ENCODE measurements at regions not wholly inside any gene's neighbourhood (a gene's known extent, or its start where the extent isn't known, plus 50 kb on each side); places are given as distances from the start of the nearest gene placed in this dataset.

GRCh38 chr4:130306566-130306965 is 1210.6 kb downstream of the C4orf33 start:
- Histone ChIP-seq H4K20me1 (ENCODE audit: insufficient read depth, low read length) (no peaks in the 10 kb centered on the region), H3K27ac (ENCODE audit: low read length) (no peak overlapping the region), H2AFZ (ENCODE audit: low read depth, low read length) (no peak overlapping the region), H3K79me2 (ENCODE audit: low read length) (no peaks in the 10 kb centered on the region), H3K36me3 (replicated peaks; ENCODE audit: low read depth, low read length) (no peaks in the 10 kb centered on the region), H3K4me2 (ENCODE audit: low read length) (no peak overlapping the region), H3K9me3 (ENCODE audit: insufficient read depth, low read length) (no peaks in the 10 kb centered on the region), H3K27me3 (ENCODE audit: low read depth, low read length) (no peaks in the 10 kb centered on the region), H3K4me1 (ENCODE audit: low read length) (no peaks in the 10 kb centered on the region), H3K4me3 (ENCODE audit: low read length) (no peak overlapping the region), H3K9ac (ENCODE audit: low read length) (no peak overlapping the region)
- TF ChIP-seq CTCF (IDR thresholded peaks at IDR 0.05; ENCODE audit: low read depth, low read length) (peak; percentile 44), EZH2phosphoT487 (IDR thresholded peaks at IDR 0.05; ENCODE audit: low read depth) (no peak)

- no peak for TF ChIP-seq CTCF (IDR thresholded peaks at IDR 0.05; ENCODE audit: low read depth, low read length)
- TF ChIP-seq EZH2phosphoT487 (IDR thresholded peaks at IDR 0.05; ENCODE audit: low read depth), result no peak
- Histone ChIP-seq H3K27ac (ENCODE audit: low read length) (no peak overlapping the region), H3K9me3 (ENCODE audit: insufficient read depth, low read length) (no peaks in the 10 kb centered on the region), H3K36me3 (replicated peaks; ENCODE audit: low read depth, low read length) (no peaks in the 10 kb centered on the region), H3K4me1 (ENCODE audit: low read length) (no peaks in the 10 kb centered on the region), H3K27me3 (ENCODE audit: low read depth, low read length) (no peaks in the 10 kb centered on the region), H3K79me2 (ENCODE audit: low read length) (no peaks in the 10 kb centered on the region), H3K4me2 (ENCODE audit: low read length) (no peak overlapping the region), H4K20me1 (ENCODE audit: insufficient read depth, low read length) (no peaks in the 10 kb centered on the region), H3K4me3 (ENCODE audit: low read length) (no peak overlapping the region), H3K9ac (ENCODE audit: low read length) (no peak overlapping the region), H2AFZ (ENCODE audit: low read depth, low read length) (no peak overlapping the region)
These were observed 1213.3 kb downstream of the C4orf33 start for GRCh38 chr4:130309221-130309620.

GRCh38 chr4:130322439-130322838 is 1226.5 kb downstream of the C4orf33 start:
- no peaks in the 10 kb centered on the region for H4K20me1 ChIP-seq (ENCODE audit: insufficient read depth, low read length)

GRCh38 chr4:130329036-130329435 is 1233.1 kb downstream of the C4orf33 start:
- no peak overlapping the region for H3K4me3 ChIP-seq (ENCODE audit: low read length)
- TF ChIP-seq CTCF (IDR thresholded peaks at IDR 0.05; ENCODE audit: low read depth, low read length) (no peak), EZH2phosphoT487 (IDR thresholded peaks at IDR 0.05; ENCODE audit: low read depth) (no peak)
- no peaks in the 10 kb centered on the region for H3K79me2 ChIP-seq (ENCODE audit: low read length)
- peak overlapping the region; percentile 18; the same call in 1 of the 2 replicates for H2AFZ ChIP-seq (ENCODE audit: low read depth, low read length)
- no peaks in the 10 kb centered on the region for H3K9me3 ChIP-seq (ENCODE audit: insufficient read depth, low read length)
- no peak overlapping the region for H3K4me2 ChIP-seq (ENCODE audit: low read length)
- no peaks in the 10 kb centered on the region for H3K27me3 ChIP-seq (ENCODE audit: low read depth, low read length)
- H3K36me3 ChIP-seq (replicated peaks; ENCODE audit: low read depth, low read length), result no peaks in the 10 kb centered on the region
- H3K27ac ChIP-seq (ENCODE audit: low read length), result no peak overlapping the region
- peaks cover 6% of the 10 kb centered on the region for H3K4me1 ChIP-seq (ENCODE audit: low read length)
- H3K9ac ChIP-seq (ENCODE audit: low read length), result no peak overlapping the region
- H4K20me1 ChIP-seq (ENCODE audit: insufficient read depth, low read length), result no peaks in the 10 kb centered on the region

More at GRCh38 chr4:130322439-130322838, 1226.5 kb downstream of the C4orf33 start:
- Histone ChIP-seq H3K36me3 (replicated peaks; ENCODE audit: low read depth, low read length) (no peaks in the 10 kb centered on the region), H3K4me2 (ENCODE audit: low read length) (no peak overlapping the region), H3K9ac (ENCODE audit: low read length) (no peak overlapping the region), H3K79me2 (ENCODE audit: low read length) (no peaks in the 10 kb centered on the region), H3K27me3 (ENCODE audit: low read depth, low read length) (no peaks in the 10 kb centered on the region), H3K4me3 (ENCODE audit: low read length) (no peak overlapping the region), H2AFZ (ENCODE audit: low read depth, low read length) (no peak overlapping the region), H3K27ac (ENCODE audit: low read length) (no peak overlapping the region), H3K9me3 (ENCODE audit: insufficient read depth, low read length) (no peaks in the 10 kb centered on the region), H3K4me1 (ENCODE audit: low read length) (no peaks in the 10 kb centered on the region)
- TF ChIP-seq EZH2phosphoT487 (IDR thresholded peaks at IDR 0.05; ENCODE audit: low read depth) (no peak), CTCF (IDR thresholded peaks at IDR 0.05; ENCODE audit: low read depth, low read length) (no peak)

Data from OCI-LY3 (cell line).